ENCODE measurements at regions not wholly inside any gene's neighbourhood (a gene's known extent, or its start where the extent isn't known, plus 50 kb on each side); places are given as distances from the start of the nearest gene placed in this dataset.

DNA sequence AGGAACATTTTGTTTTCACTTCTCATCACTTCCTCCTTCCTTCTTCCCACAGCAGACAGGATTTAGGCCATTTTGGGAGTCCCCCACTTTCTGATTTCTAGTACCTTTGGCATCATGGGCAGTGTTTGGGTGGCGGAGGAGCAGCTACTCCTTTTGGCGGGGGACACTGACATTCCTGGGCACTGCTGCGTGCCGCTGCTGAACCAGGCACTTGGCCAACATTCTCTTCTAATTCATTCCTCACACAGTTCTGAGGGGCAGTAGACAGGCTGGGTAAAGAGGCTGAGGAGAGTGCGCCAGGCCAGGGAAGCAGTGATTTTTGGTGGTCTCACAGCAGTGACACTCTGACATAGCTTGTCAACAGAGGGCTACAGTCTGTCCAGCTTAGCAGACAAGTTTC lies 270.2 kb downstream of the LOXHD1 start:
- Histone ChIP-seq H3K9me3 (ENCODE audit: insufficient read depth, low read length, severe bottlenecking) (no peaks in the 10 kb centered on the region), H3K36me3 (ENCODE audit: insufficient read depth, low read length) (0 out of 2 replicates have a peak, but pooled peaks cover 3% of the 10 kb centered on the region), H3K9ac (ENCODE audit: low read depth, low read length) (no peak overlapping the region), H4K20me1 (ENCODE audit: insufficient read depth, low read length) (peaks cover 19% of the 10 kb centered on the region; the same call in 1 of the 2 replicates), H3K4me3 (ENCODE audit: low read depth in 1 of 2, low read length in 2 of 2) (no peak overlapping the region), H3K4me2 (ENCODE audit: insufficient read depth, low read length) (no peak overlapping the region), H3K4me1 (ENCODE audit: insufficient read depth, low read length) (no peaks in the 10 kb centered on the region), H3K79me2 (ENCODE audit: insufficient read depth, low read length) (0 out of 2 replicates have a peak, but pooled peaks cover under 1% of the 10 kb centered on the region), H3K27ac (ENCODE audit: low read length) (no peak overlapping the region), H3K27me3 (ENCODE audit: insufficient read depth, low read length, poor library complexity) (no peaks in the 10 kb centered on the region), H2AFZ (ENCODE audit: low read depth, low read length) (no peak overlapping the region)
- ATAC-seq (ENCODE audit: insufficient read depth, low read depth) (no peak), DNase-seq (no peak)
- TF ChIP-seq EZH2 (IDR thresholded peaks at IDR 0.05; ENCODE audit: borderline replicate concordance, low read depth, low read length, severe bottlenecking) = no peak
- TF ChIP-seq, protein P1, sequence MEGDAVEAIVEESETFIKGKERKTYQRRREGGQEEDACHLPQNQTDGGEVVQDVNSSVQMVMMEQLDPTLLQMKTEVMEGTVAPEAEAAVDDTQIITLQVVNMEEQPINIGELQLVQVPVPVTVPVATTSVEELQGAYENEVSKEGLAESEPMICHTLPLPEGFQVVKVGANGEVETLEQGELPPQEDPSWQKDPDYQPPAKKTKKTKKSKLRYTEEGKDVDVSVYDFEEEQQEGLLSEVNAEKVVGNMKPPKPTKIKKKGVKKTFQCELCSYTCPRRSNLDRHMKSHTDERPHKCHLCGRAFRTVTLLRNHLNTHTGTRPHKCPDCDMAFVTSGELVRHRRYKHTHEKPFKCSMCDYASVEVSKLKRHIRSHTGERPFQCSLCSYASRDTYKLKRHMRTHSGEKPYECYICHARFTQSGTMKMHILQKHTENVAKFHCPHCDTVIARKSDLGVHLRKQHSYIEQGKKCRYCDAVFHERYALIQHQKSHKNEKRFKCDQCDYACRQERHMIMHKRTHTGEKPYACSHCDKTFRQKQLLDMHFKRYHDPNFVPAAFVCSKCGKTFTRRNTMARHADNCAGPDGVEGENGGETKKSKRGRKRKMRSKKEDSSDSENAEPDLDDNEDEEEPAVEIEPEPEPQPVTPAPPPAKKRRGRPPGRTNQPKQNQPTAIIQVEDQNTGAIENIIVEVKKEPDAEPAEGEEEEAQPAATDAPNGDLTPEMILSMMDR (IDR thresholded peaks at IDR 0.05; ENCODE audit: borderline replicate concordance, extremely low read depth, low read length, poor library complexity, severe bottlenecking) = no peak

DNA sequence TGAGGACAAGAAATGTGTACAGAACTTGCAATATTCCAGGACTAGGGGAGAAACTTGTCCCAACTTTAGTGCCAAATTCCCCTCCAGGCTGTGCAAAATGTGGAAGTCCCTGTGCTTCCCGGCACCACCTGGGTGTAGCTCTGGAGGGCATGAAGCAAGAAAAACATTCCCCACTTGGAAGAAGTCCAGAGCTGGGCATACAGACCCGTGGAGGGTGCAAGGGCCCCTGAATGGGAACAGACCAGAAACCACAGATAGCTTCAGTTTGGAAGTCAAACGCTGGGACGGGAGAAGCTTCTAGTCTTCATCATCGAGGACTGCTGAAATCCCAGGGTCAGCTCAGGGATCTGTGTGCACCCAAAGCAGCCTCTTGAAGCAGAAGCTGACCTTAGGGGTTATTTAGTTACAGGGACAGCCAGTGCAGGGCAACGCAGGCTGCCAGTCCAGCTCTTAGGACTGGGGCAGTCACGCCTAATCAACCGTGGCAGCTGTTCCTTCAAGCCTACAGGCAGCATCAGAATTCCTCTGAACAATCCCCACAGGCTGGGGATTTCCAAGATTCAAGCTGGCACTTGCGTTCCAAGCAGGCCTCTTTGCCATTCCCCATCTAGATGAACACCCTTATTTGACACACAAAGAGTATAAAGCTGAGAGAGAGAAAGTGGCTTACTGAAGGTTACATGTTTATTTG lies 269.4 kb downstream of the LOXHD1 start:
- no peak for DNase-seq
- Histone ChIP-seq H3K27me3 (ENCODE audit: insufficient read depth, low read length, poor library complexity) (no peaks in the 10 kb centered on the region), H3K79me2 (ENCODE audit: insufficient read depth, low read length) (0 out of 2 replicates have a peak, but pooled peaks cover 2% of the 10 kb centered on the region), H3K4me3 (ENCODE audit: low read depth in 1 of 2, low read length in 2 of 2) (no peak overlapping the region), H3K27ac (ENCODE audit: low read length) (no peak overlapping the region), H3K36me3 (ENCODE audit: insufficient read depth, low read length) (0 out of 2 replicates have a peak, but pooled peaks cover 5% of the 10 kb centered on the region), H2AFZ (ENCODE audit: low read depth, low read length) (no peak overlapping the region), H4K20me1 (ENCODE audit: insufficient read depth, low read length) (peaks cover 19% of the 10 kb centered on the region; the same call in 1 of the 2 replicates), H3K4me2 (ENCODE audit: insufficient read depth, low read length) (no peak overlapping the region), H3K9me3 (ENCODE audit: insufficient read depth, low read length, severe bottlenecking) (no peaks in the 10 kb centered on the region), H3K4me1 (ENCODE audit: insufficient read depth, low read length) (no peaks in the 10 kb centered on the region), H3K9ac (ENCODE audit: low read depth, low read length) (no peak overlapping the region)
- ATAC-seq (ENCODE audit: insufficient read depth, low read depth) = no peak
- no peak for TF ChIP-seq EZH2 (IDR thresholded peaks at IDR 0.05; ENCODE audit: borderline replicate concordance, low read depth, low read length, severe bottlenecking)
- TF ChIP-seq, protein P1 (IDR thresholded peaks at IDR 0.05; ENCODE audit: borderline replicate concordance, extremely low read depth, low read length, poor library complexity, severe bottlenecking) = no peak

DNA sequence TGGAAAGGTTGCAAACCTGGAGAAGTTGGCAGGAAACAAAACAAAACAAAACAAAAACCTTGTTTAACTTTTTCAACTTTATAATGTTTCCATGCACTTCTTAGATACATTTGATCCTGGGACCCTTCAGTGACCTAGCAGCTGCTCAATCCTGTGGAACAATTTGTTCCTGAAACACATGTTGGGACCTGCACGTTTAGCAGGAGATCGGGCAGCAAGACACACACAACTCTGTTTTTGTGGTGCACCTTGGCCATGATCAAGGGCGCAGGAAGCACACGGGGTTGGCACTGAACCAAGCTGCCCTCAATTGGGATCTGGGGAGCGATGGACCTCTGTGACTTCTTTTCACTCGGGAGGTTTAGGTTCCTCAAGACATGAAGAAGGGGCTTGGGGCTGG lies 268.7 kb downstream of the LOXHD1 start:
- H3K27ac ChIP-seq (ENCODE audit: low read length) = no peak overlapping the region
- TF ChIP-seq, protein P1 (IDR thresholded peaks at IDR 0.05; ENCODE audit: borderline replicate concordance, extremely low read depth, low read length, poor library complexity, severe bottlenecking) = no peak
- no peak for TF ChIP-seq EZH2 (IDR thresholded peaks at IDR 0.05; ENCODE audit: borderline replicate concordance, low read depth, low read length, severe bottlenecking)
- H3K79me2 ChIP-seq (ENCODE audit: insufficient read depth, low read length) = 0 out of 2 replicates have a peak, but pooled peaks cover 2% of the 10 kb centered on the region
- 0 out of 2 replicates have a peak, but pooled peaks cover 5% of the 10 kb centered on the region for H3K36me3 ChIP-seq (ENCODE audit: insufficient read depth, low read length)
- no peak overlapping the region for H3K9ac ChIP-seq (ENCODE audit: low read depth, low read length)
- DNase-seq (no peak), ATAC-seq (ENCODE audit: insufficient read depth, low read depth) (no peak)
- no peaks in the 10 kb centered on the region for H3K27me3 ChIP-seq (ENCODE audit: insufficient read depth, low read length, poor library complexity)
- H3K9me3 ChIP-seq (ENCODE audit: insufficient read depth, low read length, severe bottlenecking) = no peaks in the 10 kb centered on the region
- no peak overlapping the region for H3K4me3 ChIP-seq (ENCODE audit: low read depth in 1 of 2, low read length in 2 of 2)
- H2AFZ ChIP-seq (ENCODE audit: low read depth, low read length) = no peak overlapping the region
- H4K20me1 ChIP-seq (ENCODE audit: insufficient read depth, low read length) = peaks cover 16% of the 10 kb centered on the region; the same call in 1 of the 2 replicates
- H3K4me1 ChIP-seq (ENCODE audit: insufficient read depth, low read length) = no peaks in the 10 kb centered on the region
- no peak overlapping the region for H3K4me2 ChIP-seq (ENCODE audit: insufficient read depth, low read length)

All from DND-41 (cell line).